ENCODE measurements at regions not wholly inside any gene's neighbourhood (a gene's known extent, or its start where the extent isn't known, plus 50 kb on each side); places are given as distances from the start of the nearest gene placed in this dataset.
"Not testable (repeated sequence)": the region's sequence is repeated elsewhere in the genome, so short reads cannot be mapped to it uniquely, and the experiment has no call there.

- no peak for DNase-seq
Observed at GRCh38 chr13:84616864-84617263, 734.6 kb upstream of the SLITRK1 start.

DNA sequence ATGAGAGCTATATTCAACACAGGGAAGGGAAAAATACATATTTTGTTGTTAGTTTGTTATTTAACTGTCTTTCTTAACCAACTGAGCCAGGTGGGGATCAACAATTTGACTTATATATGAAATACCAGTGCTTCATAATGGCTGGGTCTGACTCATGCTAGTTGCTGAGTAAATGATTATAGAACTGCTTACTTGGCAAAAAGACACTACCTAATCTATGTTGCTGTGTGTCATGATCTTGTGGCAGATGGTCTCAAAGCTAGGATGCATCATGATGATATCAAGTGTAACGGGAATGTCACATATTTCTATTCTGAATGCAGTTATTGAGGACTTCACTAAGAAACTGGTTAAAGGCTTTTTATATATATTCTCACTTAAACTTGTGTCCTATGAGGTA, 727.4 kb upstream of the SLITRK1 start:
- no peak for DNase-seq

DNA sequence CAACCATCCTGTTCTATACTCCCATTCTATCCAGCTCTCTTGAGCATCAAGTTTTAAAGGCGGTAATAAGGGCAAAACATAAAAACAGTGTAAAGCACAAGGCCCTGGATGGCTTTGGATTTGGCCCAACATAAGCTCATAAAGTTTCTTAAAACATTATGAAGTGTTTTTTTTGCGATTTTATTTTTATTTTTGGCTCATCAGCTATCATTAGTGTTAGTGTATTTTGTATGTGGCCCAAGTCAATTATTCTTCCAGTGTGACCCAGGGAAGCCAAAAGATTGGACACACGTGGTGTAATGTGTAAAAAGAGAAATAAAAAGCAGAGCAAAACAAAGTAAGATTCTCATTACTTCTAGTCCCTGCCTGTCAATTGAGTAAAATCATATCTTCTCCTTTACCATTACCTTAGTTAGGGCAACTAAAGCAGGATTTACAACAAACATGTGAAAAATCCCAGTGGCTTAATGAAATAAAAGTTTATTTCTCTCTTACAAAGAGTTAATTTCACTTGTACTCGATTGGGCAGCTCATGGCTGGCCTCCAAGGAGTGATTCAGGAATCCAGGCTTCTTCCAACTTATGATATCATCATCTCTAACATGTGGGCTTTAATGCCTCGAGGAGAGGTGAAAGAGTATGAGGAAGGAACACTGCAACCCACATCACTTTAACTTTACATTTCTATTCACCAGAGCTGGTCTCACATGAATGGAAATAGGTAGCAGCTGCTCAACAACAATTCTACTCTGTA, 725.2 kb upstream of the SLITRK1 start:
- no peak for DNase-seq

DNA sequence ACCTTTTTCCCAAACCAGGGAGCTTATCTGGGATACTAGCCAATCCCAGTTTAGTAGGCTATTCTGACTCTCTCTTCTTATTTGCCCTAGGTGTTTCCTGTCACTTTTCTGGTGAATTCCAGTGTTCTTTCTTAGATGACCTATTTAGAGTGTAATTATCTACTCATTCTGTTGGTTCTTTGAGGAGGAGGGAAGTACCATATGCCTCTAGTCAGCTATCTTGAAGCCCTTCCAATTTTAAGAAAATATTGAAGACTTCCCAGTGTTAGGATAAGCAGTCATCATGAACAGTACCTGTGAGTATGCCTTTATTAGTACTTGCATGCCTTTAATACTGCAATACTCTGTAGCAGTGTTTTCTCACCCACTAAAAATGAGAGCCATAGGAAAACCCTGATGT, 724.3 kb upstream of the SLITRK1 start:
- no peak for DNase-seq

- no peak for DNase-seq
Observed at GRCh38 chr13:84605927-84606326, 723.7 kb upstream of the SLITRK1 start.

GRCh38 chr13:84591444-84591843, 709.2 kb upstream of the SLITRK1 start:
- DNase-seq, result no peak

GRCh38 chr13:84590663-84591062, 708.4 kb upstream of the SLITRK1 start:
- DNase-seq, result no peak

- DNase-seq, result peak; percentile 32
Observed at GRCh38 chr13:84588023-84588422, 705.7 kb upstream of the SLITRK1 start.

DNA sequence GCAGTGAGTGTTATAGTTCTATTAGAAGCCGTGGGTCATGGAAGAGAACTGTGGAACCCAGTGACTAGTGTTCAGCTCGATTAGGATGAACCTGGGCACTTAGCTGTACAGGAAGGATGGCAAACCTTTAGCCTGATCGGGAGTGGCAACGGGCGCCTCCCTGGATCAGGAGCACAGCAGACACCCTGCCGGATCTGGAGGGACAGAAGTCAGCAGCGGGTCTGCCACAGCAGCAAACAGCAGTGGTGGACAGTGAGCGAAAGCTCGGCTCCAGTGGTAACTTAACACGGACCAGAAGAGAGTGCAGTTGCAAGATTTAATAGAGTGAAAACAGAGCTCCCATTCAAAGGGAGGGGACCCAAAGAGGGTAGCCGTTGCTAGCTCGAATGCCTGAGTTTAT, 697.6 kb upstream of the SLITRK1 start:
- DNase-seq, result not testable (repeated sequence)

DNA sequence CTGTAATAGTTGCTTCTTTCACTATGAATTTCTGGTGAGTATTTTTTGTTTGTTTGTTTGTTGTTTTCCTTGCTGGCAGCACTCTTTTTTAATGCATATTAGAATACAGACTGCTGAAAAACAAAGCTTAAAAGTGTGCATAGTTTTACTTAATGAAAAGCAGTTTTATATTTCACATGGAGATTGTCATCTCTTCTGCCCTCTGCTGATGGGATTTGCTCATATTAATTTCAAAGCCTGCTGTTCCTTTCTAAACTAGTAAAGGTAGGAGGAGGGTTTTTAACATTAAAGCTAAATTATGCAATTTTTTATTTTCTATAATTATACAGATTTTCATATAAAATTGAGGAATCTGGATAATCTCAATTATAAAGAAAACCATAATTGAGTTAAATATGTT, 692.6 kb upstream of the SLITRK1 start:
- DNase-seq, result peak; percentile 40

GRCh38 chr13:84571264-84571663, 689.0 kb upstream of the SLITRK1 start:
- DNase-seq, result no peak

DNA sequence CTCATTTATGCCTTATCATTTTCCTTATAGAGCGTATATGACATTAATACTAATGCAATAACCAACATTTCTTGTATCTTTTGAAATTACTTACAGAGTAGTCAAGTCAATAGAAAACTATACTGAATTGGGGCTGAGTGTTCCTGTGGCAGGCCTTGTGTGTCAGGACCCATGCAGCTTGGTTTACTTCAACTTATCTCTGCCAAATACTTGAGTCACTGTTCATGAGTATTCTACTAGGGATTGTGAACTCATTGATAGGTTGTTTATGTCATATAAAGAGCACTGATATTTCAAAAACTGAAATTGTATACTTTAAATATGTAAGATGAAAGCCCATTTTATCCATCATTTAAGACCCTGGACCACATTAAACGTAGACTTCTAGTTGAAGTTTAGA, 688.6 kb upstream of the SLITRK1 start:
- no peak for DNase-seq

DNA sequence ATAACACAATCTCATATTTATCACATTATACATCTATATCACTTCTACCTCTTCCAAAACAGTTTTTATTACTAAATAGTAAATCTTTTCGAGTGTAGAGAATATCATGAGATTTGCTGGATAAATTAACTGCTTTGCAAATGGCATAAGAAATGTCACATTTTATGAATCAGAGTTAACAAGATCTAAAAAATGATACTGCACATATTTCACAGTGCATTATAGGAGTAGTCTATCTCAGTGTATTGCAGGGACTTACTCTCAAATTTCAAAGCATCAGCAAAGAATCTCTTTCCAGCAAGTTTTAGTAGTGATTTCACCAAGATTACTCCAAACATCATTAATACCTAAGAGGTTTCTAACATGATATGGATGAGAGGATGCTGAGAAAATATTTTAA, 687.1 kb upstream of the SLITRK1 start:
- DNase-seq, result no peak

GRCh38 chr13:84567848-84568247, 685.6 kb upstream of the SLITRK1 start:
- no peak for DNase-seq

GRCh38 chr13:84566780-84567179, 684.5 kb upstream of the SLITRK1 start:
- no peak for DNase-seq

GRCh38 chr13:84563611-84564010, 681.3 kb upstream of the SLITRK1 start:
- DNase-seq, result peak; percentile 73

DNA sequence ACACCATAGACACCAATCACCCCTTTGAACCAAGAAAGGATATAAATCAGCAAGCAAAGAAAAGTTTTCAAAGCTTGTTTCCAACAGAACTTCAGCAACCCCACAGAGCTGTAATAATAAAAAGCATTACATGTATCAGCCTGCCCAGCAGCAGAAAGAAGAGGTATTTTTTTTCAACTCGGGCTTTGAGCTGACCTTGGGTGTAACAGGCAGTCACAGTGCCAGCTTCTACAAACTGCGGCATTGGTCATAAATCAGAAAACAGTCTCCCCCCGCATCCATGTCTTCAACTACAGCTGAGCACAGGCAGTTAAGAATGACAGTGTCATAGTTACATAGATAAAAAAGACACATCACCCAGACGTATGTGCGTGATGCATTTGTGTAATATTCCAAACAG, 671.0 kb upstream of the SLITRK1 start:
- DNase-seq, result no peak

DNA sequence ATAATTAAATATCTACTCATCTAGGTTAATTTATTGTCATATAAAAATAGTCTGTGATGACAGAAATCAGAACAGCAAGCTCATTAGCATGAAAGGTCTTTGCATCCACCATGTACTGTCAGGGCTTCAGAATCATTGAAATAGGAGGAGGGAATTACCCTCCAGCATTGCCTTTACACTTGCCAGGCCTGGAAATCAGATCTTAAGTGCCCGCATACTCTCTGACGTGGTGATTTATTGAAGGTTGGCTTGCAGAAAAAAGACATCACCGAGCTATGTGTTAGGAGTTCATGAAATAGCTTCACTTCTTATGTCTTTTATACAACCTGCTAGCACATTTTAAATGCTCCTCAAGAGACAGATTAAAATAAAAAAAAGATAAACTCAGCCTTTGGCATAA, 661.7 kb upstream of the SLITRK1 start:
- DNase-seq, result no peak

DNA sequence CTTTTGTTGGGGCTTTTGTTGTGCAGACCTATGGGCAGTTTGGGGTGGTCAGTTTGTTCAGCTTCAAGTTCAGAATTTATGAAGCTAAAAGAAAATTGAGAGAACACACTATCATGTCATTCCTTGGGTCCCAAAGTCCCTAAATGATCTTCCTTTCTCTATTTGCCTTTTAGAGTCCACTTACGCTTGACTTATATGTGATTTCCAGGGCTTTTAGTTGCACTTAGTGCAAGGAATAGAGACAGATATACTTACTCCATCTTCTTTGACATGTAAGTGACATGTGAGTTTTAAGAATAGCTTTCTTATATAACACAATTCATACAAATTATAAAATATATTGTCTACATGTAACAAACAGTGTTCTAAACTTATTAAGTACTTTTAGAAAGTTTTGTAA, 660.1 kb upstream of the SLITRK1 start:
- no peak for DNase-seq

- DNase-seq, result no peak
Observed at GRCh38 chr13:84536906-84537305, 654.6 kb upstream of the SLITRK1 start.

DNA sequence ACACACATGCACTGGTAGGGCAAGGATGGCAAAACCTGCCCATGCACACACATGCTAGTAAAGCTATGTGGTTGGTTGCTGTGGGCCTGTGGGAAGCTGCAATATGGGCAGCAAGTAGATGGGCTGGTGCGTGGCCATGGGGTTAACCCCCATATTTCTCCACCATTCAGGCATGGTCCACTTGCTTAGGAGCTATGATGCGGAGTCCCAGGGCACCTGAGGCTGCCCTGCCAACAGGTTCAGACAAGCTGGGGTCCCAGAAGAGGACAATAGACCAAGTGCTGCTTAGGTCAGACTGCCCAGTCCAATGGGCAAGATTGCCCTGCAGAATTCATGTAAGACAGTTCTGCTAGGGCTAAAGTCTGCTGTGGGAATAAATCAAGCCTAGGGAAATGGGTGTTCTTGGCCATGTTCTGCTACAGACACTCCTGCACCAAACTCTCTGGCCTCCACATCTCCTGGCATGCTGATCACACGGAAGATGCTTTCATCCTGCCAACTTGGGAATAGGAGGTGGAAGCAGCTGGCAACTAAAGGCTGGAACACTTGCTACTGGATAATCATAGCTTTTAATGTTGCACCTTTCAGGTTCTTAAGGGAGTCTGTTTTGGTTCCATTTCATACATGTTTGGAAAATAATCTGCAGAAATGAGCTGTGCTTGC, 646.3 kb upstream of the SLITRK1 start:
- no peak for DNase-seq

GRCh38 chr13:84525865-84526264, 643.6 kb upstream of the SLITRK1 start:
- DNase-seq, result no peak

DNA sequence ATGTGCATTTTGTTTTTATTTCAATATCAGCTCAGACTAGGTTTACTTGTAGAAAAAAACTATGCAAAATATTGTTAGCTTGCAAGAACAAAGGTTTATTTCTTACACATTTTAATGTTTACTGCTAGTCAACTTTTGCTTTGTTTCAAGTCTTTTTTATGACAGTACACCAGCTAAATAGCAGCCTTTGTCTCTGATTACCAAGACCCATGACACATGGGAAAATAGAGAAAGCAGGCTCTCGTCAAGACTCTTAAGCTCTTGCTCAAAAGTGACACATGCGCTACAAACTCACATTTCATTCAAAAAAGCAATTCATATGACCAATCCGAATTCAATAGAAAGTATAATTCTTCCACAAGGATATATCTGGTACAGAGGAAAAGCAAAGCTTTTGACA, 642.3 kb upstream of the SLITRK1 start:
- DNase-seq, result no peak

GRCh38 chr13:84500016-84500415, 617.7 kb upstream of the SLITRK1 start:
- no peak for DNase-seq

DNA sequence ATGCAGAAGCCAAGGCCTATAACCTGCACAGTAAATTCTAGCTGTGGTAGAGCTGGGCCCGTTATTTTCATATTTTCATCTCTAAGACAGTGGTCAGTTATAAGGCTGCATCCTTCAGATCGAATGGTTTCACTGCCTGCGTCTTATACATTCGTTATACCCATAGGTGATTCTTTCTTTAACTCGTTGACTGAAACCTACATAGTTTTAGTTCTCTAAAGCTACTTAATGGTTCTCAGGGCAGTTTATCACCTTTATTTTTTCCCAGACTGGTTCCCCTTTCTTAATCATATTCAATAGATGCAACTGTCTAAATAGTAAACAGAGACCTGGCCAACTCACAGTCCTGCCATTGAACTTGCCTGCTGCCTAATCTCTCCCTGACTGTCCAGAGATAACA, 615.3 kb upstream of the SLITRK1 start:
- no peak for DNase-seq
